ENCODE measurements at regions not wholly inside any gene's neighbourhood (a gene's known extent, or its start where the extent isn't known, plus 50 kb on each side); places are given as distances from the start of the nearest gene placed in this dataset.

DNA sequence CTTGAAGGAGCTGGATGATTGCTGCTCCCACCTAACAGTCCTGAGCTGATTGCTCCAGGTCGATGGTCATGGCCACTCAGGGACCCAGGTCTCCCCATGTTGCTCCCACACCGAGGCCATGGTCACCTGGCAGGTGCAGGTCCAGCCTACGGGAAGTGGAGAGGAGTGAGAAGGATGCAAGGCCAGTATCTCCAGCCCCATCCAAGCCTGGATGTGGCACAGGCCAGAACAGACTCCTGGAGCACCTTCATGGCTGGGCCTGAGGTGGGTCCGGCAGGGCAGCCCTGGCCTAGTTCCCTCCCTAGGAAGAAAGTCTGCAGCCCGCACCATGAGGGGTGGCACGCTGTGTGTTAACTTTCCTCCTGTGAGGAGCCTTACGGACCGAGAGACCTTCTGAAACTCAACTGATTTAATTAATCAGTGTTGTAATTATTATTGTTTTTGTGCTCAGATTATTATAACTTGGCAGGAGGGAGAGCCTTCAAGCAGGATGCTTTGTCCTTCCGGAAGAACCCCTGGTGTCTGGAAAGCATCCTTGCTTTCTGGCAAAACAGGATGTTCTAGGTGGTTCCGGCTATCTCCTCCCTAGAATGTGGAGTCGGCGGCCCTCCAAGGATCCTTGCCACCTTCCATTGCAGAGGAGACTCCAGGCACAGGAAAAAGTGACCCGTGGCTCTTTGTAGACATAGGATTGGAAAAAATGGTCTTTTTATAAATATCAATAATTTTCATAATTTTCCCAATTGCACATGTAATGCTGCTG lies 92.3 kb upstream of the ADRA2C start:
- POLR2A ChIA-PET = no interaction called here
- FAIRE-seq (no peak), DNase-seq (ENCODE audit: low read depth, low spot score) (no peak)
- H3K27me3 ChIP-seq (ENCODE audit: control insufficient read depth in 2 of 2, insufficient read depth in 2 of 2, low read length in 2 of 2) = no peaks in the 10 kb centered on the region
- no TSS peak for BruUV-seq (replicated peaks)
- no peak overlapping the region for H3K9ac ChIP-seq (replicated peaks; ENCODE audit: extremely low read depth, insufficient read depth, low read length)
- no peak for TF ChIP-seq POLR2A (IDR thresholded peaks at IDR 0.05; ENCODE audit: low read depth, low read length)
- TF ChIP-seq JUN (IDR thresholded peaks at IDR 0.05; ENCODE audit: borderline replicate concordance, insufficient read depth, insufficient read length, low read depth) = no peak
- TF ChIP-seq, protein P1, sequence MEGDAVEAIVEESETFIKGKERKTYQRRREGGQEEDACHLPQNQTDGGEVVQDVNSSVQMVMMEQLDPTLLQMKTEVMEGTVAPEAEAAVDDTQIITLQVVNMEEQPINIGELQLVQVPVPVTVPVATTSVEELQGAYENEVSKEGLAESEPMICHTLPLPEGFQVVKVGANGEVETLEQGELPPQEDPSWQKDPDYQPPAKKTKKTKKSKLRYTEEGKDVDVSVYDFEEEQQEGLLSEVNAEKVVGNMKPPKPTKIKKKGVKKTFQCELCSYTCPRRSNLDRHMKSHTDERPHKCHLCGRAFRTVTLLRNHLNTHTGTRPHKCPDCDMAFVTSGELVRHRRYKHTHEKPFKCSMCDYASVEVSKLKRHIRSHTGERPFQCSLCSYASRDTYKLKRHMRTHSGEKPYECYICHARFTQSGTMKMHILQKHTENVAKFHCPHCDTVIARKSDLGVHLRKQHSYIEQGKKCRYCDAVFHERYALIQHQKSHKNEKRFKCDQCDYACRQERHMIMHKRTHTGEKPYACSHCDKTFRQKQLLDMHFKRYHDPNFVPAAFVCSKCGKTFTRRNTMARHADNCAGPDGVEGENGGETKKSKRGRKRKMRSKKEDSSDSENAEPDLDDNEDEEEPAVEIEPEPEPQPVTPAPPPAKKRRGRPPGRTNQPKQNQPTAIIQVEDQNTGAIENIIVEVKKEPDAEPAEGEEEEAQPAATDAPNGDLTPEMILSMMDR (IDR thresholded peaks at IDR 0.05; ENCODE audit: extremely low read depth in 1 of 2, insufficient read depth in 1 of 2, low read depth in 1 of 2, low read length in 2 of 2) = no peak
- TF ChIP-seq MYC (IDR thresholded peaks at IDR 0.05; ENCODE audit: low read depth, low read length) = no peak
- TF ChIP-seq EZH2 (IDR thresholded peaks at IDR 0.05; ENCODE audit: borderline replicate concordance, low read depth, low read length, severe bottlenecking) = no peak
- no peak for TF ChIP-seq POLR2AphosphoS5 (IDR thresholded peaks at IDR 0.05; ENCODE audit: insufficient read depth, low read depth, low read length)
- TF ChIP-seq FOS (IDR thresholded peaks at IDR 0.05; ENCODE audit: borderline replicate concordance, insufficient read depth, low read length) = no peak
- no peak for TF ChIP-seq GATA2 (IDR thresholded peaks at IDR 0.05; ENCODE audit: insufficient read depth, insufficient read length, low read depth, low read length)
- TF ChIP-seq, protein P2, sequence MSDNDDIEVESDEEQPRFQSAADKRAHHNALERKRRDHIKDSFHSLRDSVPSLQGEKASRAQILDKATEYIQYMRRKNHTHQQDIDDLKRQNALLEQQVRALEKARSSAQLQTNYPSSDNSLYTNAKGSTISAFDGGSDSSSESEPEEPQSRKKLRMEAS (IDR thresholded peaks at IDR 0.05; ENCODE audit: insufficient read depth, insufficient read length) = no peak
- no peaks in the 10 kb centered on the region for H3K9me1 ChIP-seq (replicated peaks; ENCODE audit: control insufficient read depth, extremely low read depth, insufficient read depth, low read length)
- no peaks in the 10 kb centered on the region for H3K9me3 ChIP-seq (replicated peaks; ENCODE audit: control insufficient read depth, insufficient read depth, low read length)
- H4K20me1 ChIP-seq (replicated peaks; ENCODE audit: control insufficient read depth, extremely low read depth, insufficient read depth, low read length) = no peaks in the 10 kb centered on the region
- no peaks in the 10 kb centered on the region for H3K4me1 ChIP-seq (ENCODE audit: control insufficient read depth, extremely low read depth, insufficient read depth, low read length)
- no peaks in the 10 kb centered on the region for H3K36me3 ChIP-seq (ENCODE audit: control insufficient read depth in 2 of 2, extremely low read depth in 1 of 2, insufficient read depth in 2 of 2, low read length in 2 of 2)
- CTCF ChIA-PET = no interaction called here
- H3K79me2 ChIP-seq (ENCODE audit: control insufficient read depth, insufficient read depth, low read length) = no peaks in the 10 kb centered on the region
- no peak overlapping the region for H3K4me2 ChIP-seq (ENCODE audit: insufficient read depth, low read length)
- dilution Hi-C loops (cut with MboI; ENCODE audit: extremely low pct_ligation_motif_present, low sequenced_read_pairs) = no loop called here
- intact Hi-C loops (cut with micrococcal nuclease) = no loop called here
- H2AFZ ChIP-seq (ENCODE audit: low read depth, low read length) = no peak overlapping the region
- H3K4me3 ChIP-seq (replicated peaks in 1 of 3; ENCODE audit: insufficient read depth in 1 of 3, low read depth in 1 of 3, low read length in 3 of 3) = no peak overlapping the region
- no peak overlapping the region for H3K27ac ChIP-seq (ENCODE audit: insufficient read depth, low read depth, low read length)

All from endothelial cell of umbilical vein (primary cell).